WTC11 (cell line): ENCODE measurements at regions not wholly inside any gene's neighbourhood (a gene's known extent, or its start where the extent isn't known, plus 50 kb on each side); places are given as distances from the start of the nearest gene placed in this dataset.

Source experiments
- ATAC-seq: fragments of 200-7000 bp; cut with Tn5 transposase; 2 replicates; pipeline ENCODE4 v1.10.0; 2021; ENCODE audit warnings: mild to moderate bottlenecking, moderate library complexity
- CTCF ChIA-PET: fragments of 300-600 bp; sonication (Branson Sonifier 250); formaldehyde crosslinking; loops from one replicate; lab custom pipeline; 2021; ENCODE audit warnings: antibody characterized with exemption; lab: Charles Lee
- POLR2A ChIA-PET: fragments of 350-600 bp; sonication (Branson Sonifier 250); formaldehyde crosslinking; loops from one replicate; lab custom pipeline; 2021; ENCODE audit warnings: antibody characterized with exemption; lab: Charles Lee
- DNase-seq: peaks from one replicate; pipeline ENCODE4 v3.0.0; 2021; ENCODE audit warnings: low spot score
- H3K27ac Mint-ChIP-seq: 2 replicates; pipeline ENCODE4 v1.8.0; 2021; ENCODE audit warnings: mixed read lengths
- H3K27me3 Mint-ChIP-seq: 2 replicates; pipeline ENCODE4 v1.8.0; 2021; ENCODE audit warnings: low read depth, mild to moderate bottlenecking, moderate library complexity, mixed read lengths
- H3K36me3 Mint-ChIP-seq: 2 replicates; pipeline ENCODE4 v1.8.0; 2021; ENCODE audit warnings: mixed read lengths
- H3K4me1 Mint-ChIP-seq: 2 replicates; pipeline ENCODE4 v1.8.0; 2022; ENCODE audit warnings: mixed read lengths
- H3K4me3 Mint-ChIP-seq: 2 replicates; pipeline ENCODE4 v1.8.0; 2021; ENCODE audit warnings: mild to moderate bottlenecking, moderate library complexity, mixed read lengths
- H3K9me3 Mint-ChIP-seq: 2 replicates; pipeline ENCODE4 v1.8.0; 2021; ENCODE audit warnings: mixed read lengths
- FOXJ3 ChIP-seq: sonication (generic); formaldehyde crosslinking; IDR thresholded peaks from 2 replicates; pipeline ENCODE4 v1.9.0; 2021; ENCODE audit warnings: missing genetic modification reagents, mild to moderate bottlenecking, borderline replicate concordance
- GTF2I ChIP-seq: fragments of 250-450 bp; sonication (Bioruptor Pico); conservative IDR thresholded peaks from 2 replicates; pipeline ENCODE4 v1.4.0; 2021; ENCODE audit warnings: mild to moderate bottlenecking
- OVOL2 ChIP-seq: fragments of 250-450 bp; sonication (Bioruptor Pico); IDR thresholded peaks from 2 replicates; pipeline ENCODE4 v1.9.0; 2021; ENCODE audit warnings: mild to moderate bottlenecking, borderline replicate concordance
- RORB ChIP-seq: fragments of 250-450 bp; sonication (Bioruptor Pico); IDR thresholded peaks from 2 replicates; pipeline ENCODE4 v1.9.0; 2021; ENCODE audit warnings: mild to moderate bottlenecking
- TEAD4 ChIP-seq: sonication (generic); formaldehyde crosslinking; IDR thresholded peaks from 2 replicates; pipeline ENCODE4 v1.8.0; 2022; ENCODE audit warnings: mild to moderate bottlenecking, missing genetic modification reagents
- ZNF232 ChIP-seq: sonication (generic); formaldehyde crosslinking; IDR thresholded peaks from 2 replicates; pipeline ENCODE4 v1.8.0; 2022; ENCODE audit warnings: mild to moderate bottlenecking, missing genetic modification reagents
- TF ChIP-seq, protein P1 (sequence below): sonication (generic); formaldehyde crosslinking; IDR thresholded peaks from 2 replicates; pipeline ENCODE4 v1.8.0; 2022; ENCODE audit warnings: mild to moderate bottlenecking, missing genetic modification reagents
- TF ChIP-seq, protein P2 (sequence below): fragments of 250-450 bp; sonication (Bioruptor Pico); conservative IDR thresholded peaks from 2 replicates; pipeline ENCODE4 v1.9.0; 2021; ENCODE audit warnings: mild to moderate bottlenecking
- TF ChIP-seq, protein P3 (sequence below): sonication (generic); formaldehyde crosslinking; IDR thresholded peaks from 2 replicates; pipeline ENCODE4 v1.8.1; 2022; ENCODE audit warnings: low read depth, mild to moderate bottlenecking, moderate library complexity, missing genetic modification reagents, borderline replicate concordance
- TF ChIP-seq, protein P4 (sequence below): sonication (generic); formaldehyde crosslinking; IDR thresholded peaks from 2 replicates; pipeline ENCODE4 v1.8.0; 2023; ENCODE audit warnings: mild to moderate bottlenecking, missing genetic modification reagents
- TF ChIP-seq, protein P5 (sequence below): sonication (generic); formaldehyde crosslinking; conservative IDR thresholded peaks from 2 replicates; pipeline ENCODE4 v1.8.1; 2022; ENCODE audit warnings: mild to moderate bottlenecking, missing genetic modification reagents
- TF ChIP-seq, protein P6 (sequence below): sonication (generic); formaldehyde crosslinking; IDR thresholded peaks from 2 replicates; pipeline ENCODE4 v1.8.0; 2022; ENCODE audit warnings: missing genetic modification reagents
- TF ChIP-seq, protein P7 (sequence below): sonication (generic); formaldehyde crosslinking; IDR thresholded peaks from 2 replicates; pipeline ENCODE4 v1.8.1; 2023; ENCODE audit warnings: mild to moderate bottlenecking, missing genetic modification reagents, moderate library complexity
- TF ChIP-seq, protein P8 (sequence below): sonication (generic); formaldehyde crosslinking; conservative IDR thresholded peaks from 2 replicates; pipeline ENCODE4 v1.8.1; 2023; ENCODE audit warnings: mild to moderate bottlenecking, low read depth, missing genetic modification reagents, moderate library complexity

DNA sequence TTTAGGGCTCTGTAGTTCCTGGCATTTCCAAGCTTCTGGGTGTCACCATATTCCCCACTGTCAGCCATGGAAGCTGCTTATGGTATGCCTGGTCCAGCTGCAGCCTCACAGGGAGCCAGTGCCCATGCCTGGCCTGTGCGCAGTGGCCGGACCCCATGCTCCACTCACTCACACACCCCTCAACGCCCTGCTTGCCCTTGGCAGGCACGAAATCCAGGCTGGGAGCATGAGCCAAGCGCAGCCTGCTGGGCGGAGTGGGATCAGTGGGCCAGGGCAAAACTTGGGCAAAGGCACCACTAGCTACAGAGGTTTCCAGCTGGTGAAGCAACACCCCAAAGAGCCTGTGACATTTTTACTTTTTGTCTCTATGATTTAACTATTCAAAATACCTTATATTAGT lies 520.4 kb downstream of the RWDD3 start:
- POLR2A ChIA-PET: no interaction called here
- ATAC-seq (no peak), DNase-seq (no peak)
- CTCF ChIA-PET: no interaction called here
- Mint-ChIP-seq H3K36me3 (peaks cover 21% of the 10 kb centered on the region), H3K27me3 (no peaks in the 10 kb centered on the region; the same call in 1 of the 2 replicates), H3K4me3 (no peak overlapping the region), H3K27ac (no peak overlapping the region), H3K4me1 (peaks cover 12% of the 10 kb centered on the region), H3K9me3 (peaks cover 39% of the 10 kb centered on the region)
- no peak for TF ChIP-seq RORB
- TF ChIP-seq, protein P1, sequence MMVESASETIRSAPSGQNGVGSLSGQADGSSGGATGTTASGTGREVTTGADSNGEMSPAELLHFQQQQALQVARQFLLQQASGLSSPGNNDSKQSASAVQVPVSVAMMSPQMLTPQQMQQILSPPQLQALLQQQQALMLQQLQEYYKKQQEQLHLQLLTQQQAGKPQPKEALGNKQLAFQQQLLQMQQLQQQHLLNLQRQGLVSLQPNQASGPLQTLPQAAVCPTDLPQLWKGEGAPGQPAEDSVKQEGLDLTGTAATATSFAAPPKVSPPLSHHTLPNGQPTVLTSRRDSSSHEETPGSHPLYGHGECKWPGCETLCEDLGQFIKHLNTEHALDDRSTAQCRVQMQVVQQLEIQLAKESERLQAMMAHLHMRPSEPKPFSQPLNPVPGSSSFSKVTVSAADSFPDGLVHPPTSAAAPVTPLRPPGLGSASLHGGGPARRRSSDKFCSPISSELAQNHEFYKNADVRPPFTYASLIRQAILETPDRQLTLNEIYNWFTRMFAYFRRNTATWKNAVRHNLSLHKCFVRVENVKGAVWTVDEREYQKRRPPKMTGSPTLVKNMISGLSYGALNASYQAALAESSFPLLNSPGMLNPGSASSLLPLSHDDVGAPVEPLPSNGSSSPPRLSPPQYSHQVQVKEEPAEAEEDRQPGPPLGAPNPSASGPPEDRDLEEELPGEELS: no peak
- TF ChIP-seq, protein P2, sequence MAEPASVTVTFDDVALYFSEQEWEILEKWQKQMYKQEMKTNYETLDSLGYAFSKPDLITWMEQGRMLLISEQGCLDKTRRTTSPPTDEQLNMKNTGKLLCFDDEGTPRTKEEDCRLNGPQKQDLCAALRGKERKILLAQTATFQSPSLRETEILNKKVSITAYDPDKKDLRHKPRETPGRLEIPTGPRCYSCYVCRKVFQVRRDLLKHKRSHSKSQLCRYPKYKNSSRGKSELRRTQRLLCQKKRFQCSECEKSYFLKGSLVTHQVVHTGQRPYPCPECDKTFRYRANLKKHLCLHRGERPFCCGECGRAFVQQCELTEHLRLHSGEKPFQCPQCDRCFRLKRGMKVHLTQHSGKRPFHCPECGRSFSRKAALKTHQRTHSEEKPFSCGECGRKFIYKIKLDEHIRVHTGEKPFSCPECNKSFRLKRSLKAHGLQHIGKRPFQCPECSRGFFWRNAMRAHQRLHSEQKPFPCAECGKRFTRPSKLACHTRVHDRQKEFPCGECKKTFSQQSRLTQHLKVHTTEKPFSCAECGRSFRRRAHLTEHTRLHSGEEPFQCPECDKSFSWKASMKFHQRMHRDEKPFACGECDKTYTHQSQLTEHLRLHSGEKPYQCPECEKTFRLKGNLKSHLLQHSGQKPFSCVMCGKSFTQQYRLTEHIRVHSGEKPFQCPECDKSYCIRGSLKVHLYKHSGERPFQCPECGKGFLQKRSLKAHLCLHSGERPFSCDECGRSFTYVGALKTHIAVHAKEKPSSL (CRISPR knock-in tag): no peak
- TF ChIP-seq, protein P3, sequence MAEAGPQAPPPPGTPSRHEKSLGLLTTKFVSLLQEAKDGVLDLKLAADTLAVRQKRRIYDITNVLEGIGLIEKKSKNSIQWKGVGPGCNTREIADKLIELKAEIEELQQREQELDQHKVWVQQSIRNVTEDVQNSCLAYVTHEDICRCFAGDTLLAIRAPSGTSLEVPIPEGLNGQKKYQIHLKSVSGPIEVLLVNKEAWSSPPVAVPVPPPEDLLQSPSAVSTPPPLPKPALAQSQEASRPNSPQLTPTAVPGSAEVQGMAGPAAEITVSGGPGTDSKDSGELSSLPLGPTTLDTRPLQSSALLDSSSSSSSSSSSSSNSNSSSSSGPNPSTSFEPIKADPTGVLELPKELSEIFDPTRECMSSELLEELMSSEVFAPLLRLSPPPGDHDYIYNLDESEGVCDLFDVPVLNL (CRISPR knock-in tag): no peak
- TF ChIP-seq ZNF232 (CRISPR knock-in tag): no peak
- TF ChIP-seq, protein P4, sequence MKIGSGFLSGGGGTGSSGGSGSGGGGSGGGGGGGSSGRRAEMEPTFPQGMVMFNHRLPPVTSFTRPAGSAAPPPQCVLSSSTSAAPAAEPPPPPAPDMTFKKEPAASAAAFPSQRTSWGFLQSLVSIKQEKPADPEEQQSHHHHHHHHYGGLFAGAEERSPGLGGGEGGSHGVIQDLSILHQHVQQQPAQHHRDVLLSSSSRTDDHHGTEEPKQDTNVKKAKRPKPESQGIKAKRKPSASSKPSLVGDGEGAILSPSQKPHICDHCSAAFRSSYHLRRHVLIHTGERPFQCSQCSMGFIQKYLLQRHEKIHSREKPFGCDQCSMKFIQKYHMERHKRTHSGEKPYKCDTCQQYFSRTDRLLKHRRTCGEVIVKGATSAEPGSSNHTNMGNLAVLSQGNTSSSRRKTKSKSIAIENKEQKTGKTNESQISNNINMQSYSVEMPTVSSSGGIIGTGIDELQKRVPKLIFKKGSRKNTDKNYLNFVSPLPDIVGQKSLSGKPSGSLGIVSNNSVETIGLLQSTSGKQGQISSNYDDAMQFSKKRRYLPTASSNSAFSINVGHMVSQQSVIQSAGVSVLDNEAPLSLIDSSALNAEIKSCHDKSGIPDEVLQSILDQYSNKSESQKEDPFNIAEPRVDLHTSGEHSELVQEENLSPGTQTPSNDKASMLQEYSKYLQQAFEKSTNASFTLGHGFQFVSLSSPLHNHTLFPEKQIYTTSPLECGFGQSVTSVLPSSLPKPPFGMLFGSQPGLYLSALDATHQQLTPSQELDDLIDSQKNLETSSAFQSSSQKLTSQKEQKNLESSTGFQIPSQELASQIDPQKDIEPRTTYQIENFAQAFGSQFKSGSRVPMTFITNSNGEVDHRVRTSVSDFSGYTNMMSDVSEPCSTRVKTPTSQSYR (CRISPR knock-in tag): no peak
- no peak for TF ChIP-seq FOXJ3
- TF ChIP-seq TEAD4 (CRISPR knock-in tag): no peak
- TF ChIP-seq OVOL2: no peak
- TF ChIP-seq, protein P5, sequence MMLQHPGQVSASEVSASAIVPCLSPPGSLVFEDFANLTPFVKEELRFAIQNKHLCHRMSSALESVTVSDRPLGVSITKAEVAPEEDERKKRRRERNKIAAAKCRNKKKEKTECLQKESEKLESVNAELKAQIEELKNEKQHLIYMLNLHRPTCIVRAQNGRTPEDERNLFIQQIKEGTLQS (CRISPR knock-in tag): no peak
- TF ChIP-seq, protein P6, sequence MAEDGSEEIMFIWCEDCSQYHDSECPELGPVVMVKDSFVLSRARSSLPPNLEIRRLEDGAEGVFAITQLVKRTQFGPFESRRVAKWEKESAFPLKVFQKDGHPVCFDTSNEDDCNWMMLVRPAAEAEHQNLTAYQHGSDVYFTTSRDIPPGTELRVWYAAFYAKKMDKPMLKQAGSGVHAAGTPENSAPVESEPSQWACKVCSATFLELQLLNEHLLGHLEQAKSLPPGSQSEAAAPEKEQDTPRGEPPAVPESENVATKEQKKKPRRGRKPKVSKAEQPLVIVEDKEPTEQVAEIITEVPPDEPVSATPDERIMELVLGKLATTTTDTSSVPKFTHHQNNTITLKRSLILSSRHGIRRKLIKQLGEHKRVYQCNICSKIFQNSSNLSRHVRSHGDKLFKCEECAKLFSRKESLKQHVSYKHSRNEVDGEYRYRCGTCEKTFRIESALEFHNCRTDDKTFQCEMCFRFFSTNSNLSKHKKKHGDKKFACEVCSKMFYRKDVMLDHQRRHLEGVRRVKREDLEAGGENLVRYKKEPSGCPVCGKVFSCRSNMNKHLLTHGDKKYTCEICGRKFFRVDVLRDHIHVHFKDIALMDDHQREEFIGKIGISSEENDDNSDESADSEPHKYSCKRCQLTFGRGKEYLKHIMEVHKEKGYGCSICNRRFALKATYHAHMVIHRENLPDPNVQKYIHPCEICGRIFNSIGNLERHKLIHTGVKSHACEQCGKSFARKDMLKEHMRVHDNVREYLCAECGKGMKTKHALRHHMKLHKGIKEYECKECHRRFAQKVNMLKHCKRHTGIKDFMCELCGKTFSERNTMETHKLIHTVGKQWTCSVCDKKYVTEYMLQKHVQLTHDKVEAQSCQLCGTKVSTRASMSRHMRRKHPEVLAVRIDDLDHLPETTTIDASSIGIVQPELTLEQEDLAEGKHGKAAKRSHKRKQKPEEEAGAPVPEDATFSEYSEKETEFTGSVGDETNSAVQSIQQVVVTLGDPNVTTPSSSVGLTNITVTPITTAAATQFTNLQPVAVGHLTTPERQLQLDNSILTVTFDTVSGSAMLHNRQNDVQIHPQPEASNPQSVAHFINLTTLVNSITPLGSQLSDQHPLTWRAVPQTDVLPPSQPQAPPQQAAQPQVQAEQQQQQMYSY (CRISPR knock-in tag): no peak
- TF ChIP-seq, protein P7, sequence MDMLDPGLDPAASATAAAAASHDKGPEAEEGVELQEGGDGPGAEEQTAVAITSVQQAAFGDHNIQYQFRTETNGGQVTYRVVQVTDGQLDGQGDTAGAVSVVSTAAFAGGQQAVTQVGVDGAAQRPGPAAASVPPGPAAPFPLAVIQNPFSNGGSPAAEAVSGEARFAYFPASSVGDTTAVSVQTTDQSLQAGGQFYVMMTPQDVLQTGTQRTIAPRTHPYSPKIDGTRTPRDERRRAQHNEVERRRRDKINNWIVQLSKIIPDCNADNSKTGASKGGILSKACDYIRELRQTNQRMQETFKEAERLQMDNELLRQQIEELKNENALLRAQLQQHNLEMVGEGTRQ (CRISPR knock-in tag): no peak
- TF ChIP-seq GTF2I (CRISPR knock-in tag): no peak
- TF ChIP-seq, protein P8, sequence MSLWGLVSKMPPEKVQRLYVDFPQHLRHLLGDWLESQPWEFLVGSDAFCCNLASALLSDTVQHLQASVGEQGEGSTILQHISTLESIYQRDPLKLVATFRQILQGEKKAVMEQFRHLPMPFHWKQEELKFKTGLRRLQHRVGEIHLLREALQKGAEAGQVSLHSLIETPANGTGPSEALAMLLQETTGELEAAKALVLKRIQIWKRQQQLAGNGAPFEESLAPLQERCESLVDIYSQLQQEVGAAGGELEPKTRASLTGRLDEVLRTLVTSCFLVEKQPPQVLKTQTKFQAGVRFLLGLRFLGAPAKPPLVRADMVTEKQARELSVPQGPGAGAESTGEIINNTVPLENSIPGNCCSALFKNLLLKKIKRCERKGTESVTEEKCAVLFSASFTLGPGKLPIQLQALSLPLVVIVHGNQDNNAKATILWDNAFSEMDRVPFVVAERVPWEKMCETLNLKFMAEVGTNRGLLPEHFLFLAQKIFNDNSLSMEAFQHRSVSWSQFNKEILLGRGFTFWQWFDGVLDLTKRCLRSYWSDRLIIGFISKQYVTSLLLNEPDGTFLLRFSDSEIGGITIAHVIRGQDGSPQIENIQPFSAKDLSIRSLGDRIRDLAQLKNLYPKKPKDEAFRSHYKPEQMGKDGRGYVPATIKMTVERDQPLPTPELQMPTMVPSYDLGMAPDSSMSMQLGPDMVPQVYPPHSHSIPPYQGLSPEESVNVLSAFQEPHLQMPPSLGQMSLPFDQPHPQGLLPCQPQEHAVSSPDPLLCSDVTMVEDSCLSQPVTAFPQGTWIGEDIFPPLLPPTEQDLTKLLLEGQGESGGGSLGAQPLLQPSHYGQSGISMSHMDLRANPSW (CRISPR knock-in tag): no peak
